Natural killer cell (primary cell): ENCODE measurements at regions not wholly inside any gene's neighbourhood (a gene's known extent, or its start where the extent isn't known, plus 50 kb on each side); places are given as distances from the start of the nearest gene placed in this dataset.
A peak's percentile ranks its signal among the peaks of the same experiment; 100 is the strongest.

Experiments
- ATAC-seq, 3 donors: fragments of 150-1000 bp in 2 of 3; fragments of 200-7000 bp in 1 of 3; cut with Tn5 transposase; 1 replicate in 1 of 3; 2 replicates in 2 of 3; pipeline ENCODE4 v1.10.0; 2021; ENCODE audit warnings: mild to moderate bottlenecking in 2 of 3, moderate library complexity in 2 of 3
- DNase-seq, 2 donors: peaks; one replicate each; pipeline versions ENCODE4 v3.0.0 to v3.0.0-alpha.2; 2013 to 2021; ENCODE audit warnings: mixed read lengths in 1 of 2
- H3K27ac ChIP-seq: one replicate; pipeline ENCODE4 v1.5.1; 2013; ENCODE audit warnings: mild to moderate bottlenecking, low read length
- H3K27me3 ChIP-seq: one replicate; pipeline ENCODE4 v1.6.1; 2013; ENCODE audit warnings: low read length; ENCODE audit not compliant: control insufficient read depth, insufficient read depth
- H3K36me3 ChIP-seq: one replicate; pipeline ENCODE4 v1.6.1; 2013; ENCODE audit warnings: low read length; ENCODE audit not compliant: control insufficient read depth, insufficient read depth
- H3K4me1 ChIP-seq: one replicate; pipeline ENCODE4 v1.6.1; 2013; ENCODE audit warnings: low read length; ENCODE audit not compliant: control insufficient read depth, insufficient read depth
- H3K4me3 ChIP-seq: one replicate; pipeline ENCODE4 v1.5.1; 2013; ENCODE audit warnings: low read length
- H3K9me3 ChIP-seq: one replicate; pipeline ENCODE4 v1.6.1; 2013; ENCODE audit warnings: low read length; ENCODE audit not compliant: control insufficient read depth, insufficient read depth
- H3K27ac Mint-ChIP-seq, 2 donors: one replicate each; pipeline ENCODE4 v1.8.0; 2022; ENCODE audit warnings: mild to moderate bottlenecking in 2 of 2, mixed read lengths in 2 of 2, moderate library complexity in 1 of 2
- H3K27me3 Mint-ChIP-seq, 2 donors: one replicate each; pipeline ENCODE4 v1.8.0; 2022; ENCODE audit warnings: low read depth in 2 of 2, mixed read lengths in 2 of 2
- H3K36me3 Mint-ChIP-seq: one replicate; pipeline ENCODE4 v1.8.0; 2022; ENCODE audit warnings: mixed read lengths
- H3K4me1 Mint-ChIP-seq, 2 donors: one replicate each; pipeline ENCODE4 v1.8.0; 2022; ENCODE audit warnings: mixed read lengths in 2 of 2
- H3K4me3 Mint-ChIP-seq: one replicate; pipeline ENCODE4 v1.8.0; 2022; ENCODE audit warnings: mild to moderate bottlenecking, moderate library complexity, mixed read lengths
- H3K9me3 Mint-ChIP-seq, 2 donors: one replicate each; pipeline ENCODE4 v1.8.0; 2022; ENCODE audit warnings: mixed read lengths in 2 of 2
- CTCF ChIP-seq: fragments of 200-600 bp; IDR thresholded peaks from one replicate; pipeline ENCODE4 v1.8.0; 2022; ENCODE audit warnings: antibody characterized with exemption
- WGBS: methylation state at CpG from one replicate; pipeline ENCODE4 v1.1.7; 2013; ENCODE audit warnings: missing lambda C conversion rate; ENCODE audit not compliant: insufficient coverage; 5-methylcytosine and 5-hydroxymethylcytosine counted together
- intact Hi-C: fragments of 100-400 bp; cut with micrococcal nuclease; formaldehyde crosslinking; loops from one replicate; pipeline ENCODE4 v1.14.2; 2022

- WGBS = 63% methylated on average over 1 of the region's 1 CpG
- H3K4me3 Mint-ChIP-seq = no peak overlapping the region
- ATAC-seq = no peak
- peaks cover 0 to 5% of the 10 kb centered on the region in 2 donors for H3K27me3 Mint-ChIP-seq
- Histone ChIP-seq H3K36me3 (no peaks in the 10 kb centered on the region), H3K9me3 (no peaks in the 10 kb centered on the region), H3K27ac (no peak overlapping the region), H3K27me3 (no peaks in the 10 kb centered on the region), H3K4me1 (no peaks in the 10 kb centered on the region), H3K4me3 (no peak overlapping the region)
- H3K4me1 Mint-ChIP-seq = peaks cover 0 to 13% of the 10 kb centered on the region in 2 donors
- no peak overlapping the region for H3K27ac Mint-ChIP-seq
- H3K36me3 Mint-ChIP-seq = no peaks in the 10 kb centered on the region
- TF ChIP-seq CTCF = no peak
- no peak for DNase-seq
- intact Hi-C loops = loop anchor here (10.0 kb wide), 1 partner anchor 585 kb away; the partner anchor contains the start of gene ENC1
- H3K9me3 Mint-ChIP-seq = no peaks in the 10 kb centered on the region
These were observed 433.7 kb downstream of the ARHGEF28 start for GRCh38 chr5:74059706-74060105.

- intact Hi-C loops = loop anchor here (10.0 kb wide), 1 partner anchor 588 kb away; the partner anchor contains the start of gene ENC1
These were observed 430.8 kb downstream of the ARHGEF28 start for GRCh38 chr5:74056789-74057164.

GRCh38 chr5:74056107-74056788 lies 430.3 kb downstream of the ARHGEF28 start:
- no peaks in the 10 kb centered on the region for H3K27me3 ChIP-seq
- no peak overlapping the region for H3K4me3 ChIP-seq

More at GRCh38 chr5:74056789-74057164, 430.8 kb downstream of the ARHGEF28 start:
- no peaks in the 10 kb centered on the region for H3K9me3 ChIP-seq
- H3K9me3 Mint-ChIP-seq = no peaks in the 10 kb centered on the region
- peaks cover 0 to 13% of the 10 kb centered on the region in 2 donors for H3K4me1 Mint-ChIP-seq
- H3K36me3 ChIP-seq = no peaks in the 10 kb centered on the region
- no peaks in the 10 kb centered on the region for H3K27me3 ChIP-seq
- H3K27ac ChIP-seq = no peak overlapping the region
- no peaks in the 10 kb centered on the region for H3K36me3 Mint-ChIP-seq
- H3K27ac Mint-ChIP-seq = no peak overlapping the region
- no peak overlapping the region for H3K4me3 Mint-ChIP-seq
- peaks cover 0 to 5% of the 10 kb centered on the region in 2 donors for H3K27me3 Mint-ChIP-seq
- TF ChIP-seq CTCF = no peak
- no peaks in the 10 kb centered on the region for H3K4me1 ChIP-seq
- H3K4me3 ChIP-seq = no peak overlapping the region
- DNase-seq = peak in 1 of 2 donors; percentile 9
- no peak for ATAC-seq

More at GRCh38 chr5:74056107-74056788, 430.3 kb downstream of the ARHGEF28 start:
- no peaks in the 10 kb centered on the region for H3K9me3 ChIP-seq
- Mint-ChIP-seq H3K4me3 (no peak overlapping the region), H3K9me3 (no peaks in the 10 kb centered on the region), H3K27ac (peak overlapping the region in 1 of 2 donors; percentile 14), H3K27me3 (peaks cover 0 to 5% of the 10 kb centered on the region in 2 donors), H3K36me3 (no peaks in the 10 kb centered on the region), H3K4me1 (peaks cover 0 to 13% of the 10 kb centered on the region in 2 donors)
- no peaks in the 10 kb centered on the region for H3K36me3 ChIP-seq
- no peak overlapping the region for H3K27ac ChIP-seq
- 69% methylated on average over 6 of the region's 7 CpGs for WGBS
- no peaks in the 10 kb centered on the region for H3K4me1 ChIP-seq
- intact Hi-C loops = loop anchor here (10.0 kb wide), 1 partner anchor 589 kb away; the partner anchor contains the start of gene ENC1
- TF ChIP-seq CTCF = no peak
- peak; percentile 47 to 84 (median 77) for ATAC-seq
- no peak for DNase-seq
